Spleen (tissue), 11 donors: ENCODE measurements at regions not wholly inside any gene's neighbourhood (a gene's known extent, or its start where the extent isn't known, plus 50 kb on each side); places are given as distances from the start of the nearest gene placed in this dataset.

Experiments
- DNase-seq: peaks from one replicate; pipeline ENCODE4 v3.0.0-alpha.2; 2020
- H3K27ac ChIP-seq, 8 donors: fragments of 200-600 bp; sonication (generic) in 7 of 8; 1 replicate in 4 of 8; 2 replicates in 4 of 8; pipeline versions ENCODE4 v1.5.0 to v1.8.0; 2016 to 2021; ENCODE audit warnings: inconsistent platforms in 4 of 8, mild to moderate bottlenecking in 4 of 8, moderate library complexity in 1 of 8
- H3K27me3 ChIP-seq, 7 donors: fragments of 200-600 bp; sonication (generic) in 6 of 7; replicated peaks in 1 of 7; 1 replicate in 4 of 7; 2 replicates in 3 of 7; pipeline versions ENCODE4 v1.5.0 to v1.8.0; 2016 to 2021; ENCODE audit warnings: inconsistent platforms in 3 of 7, mild to moderate bottlenecking in 1 of 7
- H3K36me3 ChIP-seq, 6 donors: fragments of 200-600 bp; sonication (generic) in 5 of 6; 1 replicate in 4 of 6; 2 replicates in 2 of 6; pipeline versions ENCODE4 v1.5.0 to v1.8.0; 2016 to 2021; ENCODE audit warnings: inconsistent platforms in 2 of 6
- H3K4me1 ChIP-seq, 6 donors: fragments of 200-600 bp; sonication (generic) in 5 of 6; 1 replicate in 3 of 6; 2 replicates in 3 of 6; pipeline versions ENCODE4 v1.5.0 to v1.8.0; 2016 to 2021; ENCODE audit warnings: inconsistent platforms in 3 of 6
- H3K4me3 ChIP-seq, 8 donors: fragments of 200-600 bp; sonication (generic) in 7 of 8; 1 replicate in 4 of 8; 2 replicates in 4 of 8; pipeline versions ENCODE4 v1.5.0 to v1.8.0; 2016 to 2021; ENCODE audit warnings: inconsistent platforms in 4 of 8, mild to moderate bottlenecking in 4 of 8, moderate library complexity in 2 of 8
- H3K9me3 ChIP-seq, 8 donors: fragments of 200-600 bp; sonication (generic) in 7 of 8; 1 replicate in 4 of 8; 2 replicates in 4 of 8; pipeline versions ENCODE4 v1.5.0 to v1.8.0; 2016 to 2021; ENCODE audit warnings: inconsistent platforms in 4 of 8
- CTCF ChIP-seq, 11 experiments: fragments of 200-600 bp in 7 of 11; fragments of 450-650 bp in 4 of 11; sonication (generic) in 4 of 11; IDR thresholded peaks in 8 of 11; conservative IDR thresholded peaks in 3 of 11; 1 replicate in 7 of 11; 2 replicates in 4 of 11; pipeline versions ENCODE4 v1.4.0 to v1.8.0; 2016 to 2021; ENCODE audit warnings: antibody characterized with exemption in 11 of 11, inconsistent platforms in 4 of 11, mild to moderate bottlenecking in 1 of 11
- POLR2A ChIP-seq, 3 donors: fragments of 450-650 bp; IDR thresholded peaks; one replicate each; pipeline ENCODE4 v1.5.1; 2017; ENCODE audit warnings: antibody characterized with exemption in 3 of 3, mild to moderate bottlenecking in 1 of 3
- POLR2AphosphoS5 ChIP-seq, 3 donors: sonication (generic); formaldehyde crosslinking; IDR thresholded peaks; one replicate each; pipeline ENCODE4 v1.5.1; 2017; ENCODE audit warnings: antibody characterized with exemption in 3 of 3
- WGBS, 5 donors: extraction: QIAGEN DNeasy Blood & Tissue Kit in 3 of 5; methylation state at CpG; one replicate each; pipeline versions ENCODE4 v1.1.5 to v1.1.7; 2013 to 2018; 5-methylcytosine and 5-hydroxymethylcytosine counted together
- intact Hi-C: fragments of 100-400 bp; cut with DNase I; formaldehyde crosslinking; loops from one replicate; pipeline ENCODE4 v1.15.0; 2023; ENCODE audit warnings: low total_unique reads
- donor health status: healthy with polysubstance abuse.
- donor health status: DM: no; HTN: no; CAD: no; lungs with moderate emphysema.
- donor health status: DM: no; HTN: no; CAD: no.
- donor health status: Bipolar disorder and iron deficiency.
- donor health status: healthy.
- donor health status: DM: no; HTN: no; CAD: no.
- donor health status: DM: yes; HTN: yes; CAD: no.

GRCh38 chr6:98272060-98272459 is 562.3 kb upstream of the POU3F2 start:
- intact Hi-C loops = no loop called here
- Histone ChIP-seq H3K9me3 (no peaks in the 10 kb centered on the region), H3K4me3 (no peak overlapping the region), H3K36me3 (no peaks in the 10 kb centered on the region), H3K27me3 (no peaks in the 10 kb centered on the region), H3K4me1 (no peaks in the 10 kb centered on the region), H3K27ac (no peak overlapping the region)
- DNase-seq = no peak
- TF ChIP-seq CTCF (IDR thresholded peaks at IDR 0.05 in 8 of 11, conservative IDR thresholded peaks at IDR 0.05 in 3 of 11) (no peak), POLR2A (IDR thresholded peaks at IDR 0.05) (no peak), POLR2AphosphoS5 (IDR thresholded peaks at IDR 0.05) (no peak)
- WGBS, 5 donors = 83 to 90% (median 86%) methylated on average over 8 of the region's 8 CpGs

- no peak for DNase-seq
- Histone ChIP-seq H3K9me3 (no peaks in the 10 kb centered on the region), H3K36me3 (no peaks in the 10 kb centered on the region), H3K4me1 (no peaks in the 10 kb centered on the region), H3K4me3 (no peak overlapping the region), H3K27me3 (no peaks in the 10 kb centered on the region), H3K27ac (no peak overlapping the region)
- WGBS, 5 donors = 34 to 81% (median 41%) methylated on average over 2 of the region's 2 CpGs
- TF ChIP-seq POLR2AphosphoS5 (IDR thresholded peaks at IDR 0.05) = no peak
- TF ChIP-seq POLR2A (IDR thresholded peaks at IDR 0.05) = no peak
- no peak for TF ChIP-seq CTCF (IDR thresholded peaks at IDR 0.05 in 8 of 11, conservative IDR thresholded peaks at IDR 0.05 in 3 of 11)
- intact Hi-C loops = no loop called here
Measured at GRCh38 chr6:98274691-98275090, 559.7 kb upstream of the POU3F2 start.

GRCh38 chr6:98280492-98280891 is 553.9 kb upstream of the POU3F2 start:
- H3K9me3 ChIP-seq = no peaks in the 10 kb centered on the region
- no peak overlapping the region for H3K4me3 ChIP-seq
- intact Hi-C loops = no loop called here
- no peaks in the 10 kb centered on the region for H3K27me3 ChIP-seq
- H3K36me3 ChIP-seq = no peaks in the 10 kb centered on the region
- no peaks in the 10 kb centered on the region for H3K4me1 ChIP-seq
- H3K27ac ChIP-seq = no peak overlapping the region
- DNase-seq = no peak
- TF ChIP-seq POLR2AphosphoS5 (IDR thresholded peaks at IDR 0.05) = no peak
- TF ChIP-seq CTCF (IDR thresholded peaks at IDR 0.05 in 8 of 11, conservative IDR thresholded peaks at IDR 0.05 in 3 of 11) = no peak
- TF ChIP-seq POLR2A (IDR thresholded peaks at IDR 0.05) = no peak

GRCh38 chr6:98286620-98287019 is 547.8 kb upstream of the POU3F2 start:
- H3K36me3 ChIP-seq = no peaks in the 10 kb centered on the region
- intact Hi-C loops = no loop called here
- H3K4me1 ChIP-seq = no peaks in the 10 kb centered on the region
- DNase-seq = no peak
- H3K27ac ChIP-seq = no peak overlapping the region
- H3K4me3 ChIP-seq = no peak overlapping the region
- no peaks in the 10 kb centered on the region for H3K9me3 ChIP-seq
- H3K27me3 ChIP-seq = no peaks in the 10 kb centered on the region
- 88 to 95% (median 89%) methylated on average over 3 of the region's 3 CpGs for WGBS, 5 donors
- TF ChIP-seq POLR2AphosphoS5 (IDR thresholded peaks at IDR 0.05) (no peak), CTCF (IDR thresholded peaks at IDR 0.05 in 8 of 11, conservative IDR thresholded peaks at IDR 0.05 in 3 of 11) (no peak), POLR2A (IDR thresholded peaks at IDR 0.05) (no peak)
